ENCODE measurements at regions not wholly inside any gene's neighbourhood (a gene's known extent, or its start where the extent isn't known, plus 50 kb on each side); places are given as distances from the start of the nearest gene placed in this dataset.

DNA sequence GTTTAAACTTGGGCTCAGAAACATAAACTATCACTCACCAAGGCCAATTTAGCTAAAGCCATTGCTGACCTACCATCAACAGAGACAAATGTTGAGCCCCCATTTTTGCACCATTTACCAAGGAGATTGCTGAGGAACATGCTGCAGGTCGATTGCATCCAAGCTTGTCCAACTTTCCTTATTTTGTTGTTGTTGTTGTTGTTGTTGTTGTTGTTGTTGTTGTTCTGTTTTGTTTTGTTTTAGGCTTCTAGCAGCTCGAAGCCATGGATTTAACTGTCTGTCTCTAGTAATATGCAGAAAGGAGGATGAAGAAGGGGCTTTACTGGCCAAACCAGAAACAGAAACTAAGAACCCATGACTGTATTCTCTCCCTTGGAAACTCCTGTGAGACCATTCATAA, 571.5 kb downstream of the IRS1 start:
- no peak for DNase-seq (ENCODE audit: low spot score)
- in situ Hi-C loops (cut with MboI; ENCODE audit: low pct_unique_long_range_greater_than_20kb, low sequenced_read_pairs, unreplicated experiment), result no loop called here
- TF ChIP-seq CTCF (IDR thresholded peaks at IDR 0.05; ENCODE audit: extremely low read depth, insufficient read depth, missing control alignments), result no peak

DNA sequence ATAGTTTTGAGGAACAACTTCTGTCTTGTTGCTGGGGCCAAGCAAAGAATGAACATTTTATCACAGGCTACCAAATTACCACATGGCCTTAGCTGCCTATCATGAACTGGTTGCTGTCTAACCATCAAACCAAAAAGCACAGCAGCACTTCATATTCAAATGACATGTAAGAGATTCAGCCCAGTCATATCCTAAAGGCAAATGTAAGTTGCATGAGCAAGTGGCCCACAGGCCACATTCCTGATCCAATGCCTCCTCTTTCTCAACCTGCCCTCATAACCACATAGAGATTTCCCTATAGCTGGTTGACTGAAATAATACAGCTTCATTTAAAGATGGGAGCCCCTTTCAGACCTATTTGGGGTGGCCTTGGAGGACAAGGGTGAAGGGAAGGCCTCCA, 572.3 kb downstream of the IRS1 start:
- DNase-seq (ENCODE audit: low spot score), result no peak
- TF ChIP-seq CTCF (IDR thresholded peaks at IDR 0.05; ENCODE audit: extremely low read depth, insufficient read depth, missing control alignments), result no peak
- in situ Hi-C loops (cut with MboI; ENCODE audit: low pct_unique_long_range_greater_than_20kb, low sequenced_read_pairs, unreplicated experiment), result no loop called here

GRCh38 chr2:226223704-226224103, 575.9 kb downstream of the IRS1 start:
- in situ Hi-C loops (cut with MboI; ENCODE audit: low pct_unique_long_range_greater_than_20kb, low sequenced_read_pairs, unreplicated experiment), result loop anchor here (25.0 kb wide), 2 partner anchors 589 to 764 kb away; no protein-coding TSS in a partner anchor
- no peak for TF ChIP-seq CTCF (IDR thresholded peaks at IDR 0.05; ENCODE audit: extremely low read depth, insufficient read depth, missing control alignments)
- no peak for DNase-seq (ENCODE audit: low spot score)

- no peak for TF ChIP-seq CTCF (IDR thresholded peaks at IDR 0.05; ENCODE audit: extremely low read depth, insufficient read depth, missing control alignments)
- in situ Hi-C loops (cut with MboI; ENCODE audit: low pct_unique_long_range_greater_than_20kb, low sequenced_read_pairs, unreplicated experiment), result loop anchor here (25.0 kb wide), 2 partner anchors 592 to 767 kb away; no protein-coding TSS in a partner anchor
- no peak for DNase-seq (ENCODE audit: low spot score)
These were observed 579.1 kb downstream of the IRS1 start for GRCh38 chr2:226220511-226220910.

- no peak for DNase-seq (ENCODE audit: low spot score)
- TF ChIP-seq CTCF (IDR thresholded peaks at IDR 0.05; ENCODE audit: extremely low read depth, insufficient read depth, missing control alignments), result no peak
- in situ Hi-C loops (cut with MboI; ENCODE audit: low pct_unique_long_range_greater_than_20kb, low sequenced_read_pairs, unreplicated experiment), result loop anchor here (25.0 kb wide), 2 partner anchors 595 to 770 kb away; no protein-coding TSS in a partner anchor
These were observed 582.4 kb downstream of the IRS1 start for GRCh38 chr2:226217191-226217590.

GRCh38 chr2:226216575-226216974, 583.0 kb downstream of the IRS1 start:
- DNase-seq (ENCODE audit: low spot score), result no peak
- TF ChIP-seq CTCF (IDR thresholded peaks at IDR 0.05; ENCODE audit: extremely low read depth, insufficient read depth, missing control alignments), result no peak

More at GRCh38 chr2:226216575-226216974, 583.0 kb downstream of the IRS1 start:
- in situ Hi-C loops (cut with MboI; ENCODE audit: low pct_unique_long_range_greater_than_20kb, low sequenced_read_pairs, unreplicated experiment), result loop anchor here (25.0 kb wide), 2 partner anchors 596 to 771 kb away; no protein-coding TSS in a partner anchor
